ENCODE measurements at regions not wholly inside any gene's neighbourhood (a gene's known extent, or its start where the extent isn't known, plus 50 kb on each side); places are given as distances from the start of the nearest gene placed in this dataset.
"Not testable (repeated sequence)": the region's sequence is repeated elsewhere in the genome, so short reads cannot be mapped to it uniquely, and the experiment has no call there.

GRCh38 chr18:66011916-66012315 is 261.1 kb downstream of the CDH7 start:
- DNase-seq (ENCODE audit: extremely low read depth, low read depth): no peak

- DNase-seq (ENCODE audit: extremely low read depth, low read depth): no peak
These were observed 255.2 kb downstream of the CDH7 start for GRCh38 chr18:66005831-66006588.

- DNase-seq (ENCODE audit: extremely low read depth, low read depth): not testable (repeated sequence)
These were observed 248.3 kb downstream of the CDH7 start for GRCh38 chr18:65998971-65999700.

- DNase-seq (ENCODE audit: extremely low read depth, low read depth): no peak
These were observed 244.4 kb downstream of the CDH7 start for GRCh38 chr18:65995206-65995605.

- no peak for DNase-seq (ENCODE audit: extremely low read depth, low read depth)
These were observed 243.5 kb downstream of the CDH7 start for GRCh38 chr18:65994302-65994701.

GRCh38 chr18:65990944-65991708 is 240.3 kb downstream of the CDH7 start:
- DNase-seq (ENCODE audit: extremely low read depth, low read depth): no peak

GRCh38 chr18:65990174-65990690 is 239.4 kb downstream of the CDH7 start:
- DNase-seq (ENCODE audit: extremely low read depth, low read depth): no peak

- DNase-seq (ENCODE audit: extremely low read depth, low read depth): no peak
These were observed 238.2 kb downstream of the CDH7 start for GRCh38 chr18:65988972-65989371.

GRCh38 chr18:65988386-65988785 is 237.6 kb downstream of the CDH7 start:
- DNase-seq (ENCODE audit: extremely low read depth, low read depth): no peak

- DNase-seq (ENCODE audit: extremely low read depth, low read depth): no peak
These were observed 232.9 kb downstream of the CDH7 start for GRCh38 chr18:65983750-65984149.

- DNase-seq (ENCODE audit: extremely low read depth, low read depth): no peak
These were observed 224.7 kb downstream of the CDH7 start for GRCh38 chr18:65975536-65975935.

- no peak for DNase-seq (ENCODE audit: extremely low read depth, low read depth)
These were observed 223.9 kb downstream of the CDH7 start for GRCh38 chr18:65974758-65975157.

GRCh38 chr18:65968239-65969004 is 217.6 kb downstream of the CDH7 start:
- no peak for DNase-seq (ENCODE audit: extremely low read depth, low read depth)

- no peak for DNase-seq (ENCODE audit: extremely low read depth, low read depth)
These were observed 204.9 kb downstream of the CDH7 start for GRCh38 chr18:65955747-65956146.

GRCh38 chr18:65954372-65954771 is 203.6 kb downstream of the CDH7 start:
- no peak for DNase-seq (ENCODE audit: extremely low read depth, low read depth)

- no peak for DNase-seq (ENCODE audit: extremely low read depth, low read depth)
These were observed 196.0 kb downstream of the CDH7 start for GRCh38 chr18:65946777-65947176.

- DNase-seq (ENCODE audit: extremely low read depth, low read depth): no peak
These were observed 192.5 kb downstream of the CDH7 start for GRCh38 chr18:65943268-65943667.

- DNase-seq (ENCODE audit: extremely low read depth, low read depth): no peak
These were observed 192.0 kb downstream of the CDH7 start for GRCh38 chr18:65942854-65943253.

GRCh38 chr18:65942104-65942503 is 191.3 kb downstream of the CDH7 start:
- no peak for DNase-seq (ENCODE audit: extremely low read depth, low read depth)

GRCh38 chr18:65941482-65941881 is 190.7 kb downstream of the CDH7 start:
- DNase-seq (ENCODE audit: extremely low read depth, low read depth): no peak

Data from NCI-H460 (cell line).